HFF-Myc (cell line): ENCODE measurements at regions not wholly inside any gene's neighbourhood (a gene's known extent, or its start where the extent isn't known, plus 50 kb on each side); places are given as distances from the start of the nearest gene placed in this dataset.

ENCODE experiments used
- DNase-seq: peaks from one replicate; pipeline ENCODE4 v3.0.0-alpha.2; 2011; ENCODE audit warnings: low read depth; ENCODE audit errors: extremely low read depth
- H3K4me3 ChIP-seq: replicated peaks from 2 replicates; pipeline ENCODE4 v1.5.1; 2011; ENCODE audit warnings: low read depth, mild to moderate bottlenecking, control low read depth, low read length
- CTCF ChIP-seq: IDR thresholded peaks from 2 replicates; pipeline ENCODE4 v1.5.1; 2012; ENCODE audit warnings: mild to moderate bottlenecking, low read depth, low read length, control low read depth; ENCODE audit errors: missing control alignments

DNA sequence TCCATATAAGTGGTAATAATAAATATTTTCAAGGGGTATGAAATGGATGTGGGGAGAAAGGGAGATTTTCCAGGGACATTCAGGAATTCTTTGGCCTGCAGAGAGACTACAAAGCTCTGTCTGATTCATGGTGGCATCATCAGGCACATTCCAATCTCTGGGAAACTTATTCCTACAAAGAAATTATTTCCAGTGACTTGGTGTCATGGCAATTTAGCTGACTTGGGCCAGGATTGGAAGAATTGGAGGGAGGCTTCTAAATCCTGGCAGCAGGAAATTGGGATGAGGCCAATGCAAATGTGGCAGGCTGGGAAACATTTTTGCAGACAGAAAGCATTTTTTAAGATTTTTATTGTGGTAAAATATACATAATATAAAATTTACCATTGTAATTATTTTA lies 204.6 kb downstream of the RTL9 start:
- TF ChIP-seq CTCF = no peak
- no peak overlapping the region for H3K4me3 ChIP-seq
- DNase-seq = no peak

DNA sequence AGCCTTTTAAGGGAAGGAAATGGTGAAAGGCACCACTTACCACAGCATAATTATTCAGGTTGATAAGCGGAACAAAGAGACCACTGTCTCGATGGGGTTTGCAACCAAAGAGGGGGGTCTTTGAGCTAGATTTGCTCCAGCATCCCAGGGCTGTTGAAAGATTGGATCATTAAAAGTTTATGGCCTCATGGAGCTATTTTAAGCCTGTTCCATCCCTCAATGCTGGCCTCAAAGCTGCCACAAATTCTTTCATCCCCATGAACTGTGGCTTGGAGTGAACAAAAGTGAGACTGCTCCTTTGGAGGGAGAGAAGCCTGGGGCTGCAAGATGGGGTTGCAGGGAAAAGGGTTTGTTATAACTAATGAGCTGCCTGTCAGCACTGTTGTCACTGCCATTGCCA lies 209.8 kb downstream of the RTL9 start:
- TF ChIP-seq CTCF = no peak
- no peak for DNase-seq

GRCh38 chrX:110569506-110569905 lies 210.9 kb downstream of the RTL9 start:
- DNase-seq = no peak
- no peak overlapping the region for H3K4me3 ChIP-seq
- TF ChIP-seq CTCF = no peak

More for the DNA sequence above, 209.8 kb downstream of the RTL9 start:
- H3K4me3 ChIP-seq = no peak overlapping the region

DNA sequence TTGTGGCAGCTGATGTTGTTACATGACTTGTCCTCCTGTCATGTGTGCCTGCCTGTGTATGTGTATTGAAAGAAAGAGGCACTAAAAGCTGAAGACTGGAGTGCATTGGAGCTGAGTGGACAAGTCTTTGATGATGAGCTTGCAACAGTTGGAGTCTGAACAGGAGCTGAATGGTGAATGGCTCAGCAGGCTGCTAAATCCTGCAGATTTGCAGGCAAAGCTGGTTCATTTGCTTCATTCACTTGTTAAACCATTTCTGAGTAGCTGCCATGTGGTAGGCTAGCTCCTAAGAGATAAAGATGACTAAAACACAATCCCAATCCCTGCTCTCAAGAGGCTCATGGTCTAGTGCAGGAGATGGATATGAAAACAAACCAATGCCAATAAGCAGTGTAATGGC lies 217.3 kb downstream of the CHRDL1 start:
- no peak for TF ChIP-seq CTCF
- H3K4me3 ChIP-seq = no peak overlapping the region
- DNase-seq = no peak

- H3K4me3 ChIP-seq = no peak overlapping the region
- TF ChIP-seq CTCF = no peak
- no peak for DNase-seq
Measured at GRCh38 chrX:110584083-110584482, 211.5 kb downstream of the CHRDL1 start.

- H3K4me3 ChIP-seq = no peak overlapping the region
- no peak for DNase-seq
- TF ChIP-seq CTCF = no peak
Measured at GRCh38 chrX:110588164-110588563, 207.5 kb downstream of the CHRDL1 start.

GRCh38 chrX:110588853-110589252 lies 206.8 kb downstream of the CHRDL1 start:
- DNase-seq = no peak
- TF ChIP-seq CTCF = no peak
- no peak overlapping the region for H3K4me3 ChIP-seq
